ENCODE measurements at regions not wholly inside any gene's neighbourhood (a gene's known extent, or its start where the extent isn't known, plus 50 kb on each side); places are given as distances from the start of the nearest gene placed in this dataset.

- no peaks in the 10 kb centered on the region for H3K9me3 ChIP-seq (ENCODE audit: control insufficient read depth, low read length)
- TF ChIP-seq CTCF (IDR thresholded peaks at IDR 0.05): no peak
- H3K27ac ChIP-seq: no peak overlapping the region
- H3K79me2 ChIP-seq: no peaks in the 10 kb centered on the region
- no peak overlapping the region for H3K9ac ChIP-seq
- H2AFZ ChIP-seq: no peak overlapping the region
- no peaks in the 10 kb centered on the region for H3K27me3 ChIP-seq (ENCODE audit: control insufficient read depth, insufficient read depth, low read length)
- no peak overlapping the region for H3K4me3 ChIP-seq (ENCODE audit: low read depth, low read length)
- no peaks in the 10 kb centered on the region for H3K4me1 ChIP-seq
- no peaks in the 10 kb centered on the region for H3K36me3 ChIP-seq (ENCODE audit: control insufficient read depth, insufficient read depth, low read length)
- H3K4me2 ChIP-seq (ENCODE audit: low read length): no peak overlapping the region
Measured at GRCh38 chr22:22352371-22352999, 107.9 kb downstream of the VPREB1 start.

GRCh38 chr22:22355096-22355834 is 110.7 kb downstream of the VPREB1 start:
- no peak for TF ChIP-seq CTCF (IDR thresholded peaks at IDR 0.05)
- H3K9ac ChIP-seq: no peak overlapping the region

GRCh38 chr22:22357024-22357883 is 112.7 kb downstream of the VPREB1 start:
- Histone ChIP-seq H3K9me3 (ENCODE audit: control insufficient read depth, low read length) (no peaks in the 10 kb centered on the region), H3K36me3 (ENCODE audit: control insufficient read depth, insufficient read depth, low read length) (no peaks in the 10 kb centered on the region), H3K79me2 (no peaks in the 10 kb centered on the region), H3K27me3 (ENCODE audit: control insufficient read depth, insufficient read depth, low read length) (no peaks in the 10 kb centered on the region), H3K9ac (no peak overlapping the region), H3K4me2 (ENCODE audit: low read length) (no peak overlapping the region), H3K4me3 (ENCODE audit: low read depth, low read length) (no peak overlapping the region), H3K4me1 (no peaks in the 10 kb centered on the region), H2AFZ (peak overlapping the region; percentile 46), H3K27ac (no peak overlapping the region)
- TF ChIP-seq CTCF (IDR thresholded peaks at IDR 0.05): peak; percentile 51

More at GRCh38 chr22:22355096-22355834, 110.7 kb downstream of the VPREB1 start:
- no peak overlapping the region for H3K4me3 ChIP-seq (ENCODE audit: low read depth, low read length)
- no peaks in the 10 kb centered on the region for H3K27me3 ChIP-seq (ENCODE audit: control insufficient read depth, insufficient read depth, low read length)
- H3K4me1 ChIP-seq: no peaks in the 10 kb centered on the region
- no peaks in the 10 kb centered on the region for H3K9me3 ChIP-seq (ENCODE audit: control insufficient read depth, low read length)
- no peaks in the 10 kb centered on the region for H3K36me3 ChIP-seq (ENCODE audit: control insufficient read depth, insufficient read depth, low read length)
- H3K27ac ChIP-seq: no peak overlapping the region
- no peak overlapping the region for H2AFZ ChIP-seq
- no peak overlapping the region for H3K4me2 ChIP-seq (ENCODE audit: low read length)
- H3K79me2 ChIP-seq: no peaks in the 10 kb centered on the region

- Histone ChIP-seq H3K4me1 (no peaks in the 10 kb centered on the region), H3K79me2 (no peaks in the 10 kb centered on the region), H3K27me3 (ENCODE audit: control insufficient read depth, insufficient read depth, low read length) (no peaks in the 10 kb centered on the region), H3K9ac (no peak overlapping the region), H3K4me3 (ENCODE audit: low read depth, low read length) (no peak overlapping the region), H3K9me3 (ENCODE audit: control insufficient read depth, low read length) (no peaks in the 10 kb centered on the region), H3K27ac (no peak overlapping the region), H3K36me3 (ENCODE audit: control insufficient read depth, insufficient read depth, low read length) (no peaks in the 10 kb centered on the region), H3K4me2 (ENCODE audit: low read length) (no peak overlapping the region), H2AFZ (no peak overlapping the region)
- no peak for TF ChIP-seq CTCF (IDR thresholded peaks at IDR 0.05)
Measured at GRCh38 chr22:22358152-22358551, 113.6 kb downstream of the VPREB1 start.

Data from parathyroid adenoma (tissue), 2 donors.